Esophagus squamous epithelium (tissue), 4 donors: ENCODE measurements at regions not wholly inside any gene's neighbourhood (a gene's known extent, or its start where the extent isn't known, plus 50 kb on each side); places are given as distances from the start of the nearest gene placed in this dataset.

Experiments used
- POLR2A ChIP-seq, 4 donors: fragments of 450-650 bp; IDR thresholded peaks; one replicate each; pipeline ENCODE4 v1.6.1; 2017; ENCODE audit warnings: antibody characterized with exemption in 4 of 4, mild to moderate bottlenecking in 4 of 4, moderate library complexity in 3 of 4
- TF ChIP-seq, protein P1 (sequence below), 6 experiments: fragments of 450-650 bp in 4 of 6; fragments of 200-600 bp in 2 of 6; sonication (generic) in 2 of 6; IDR thresholded peaks; one replicate each; pipeline ENCODE4 v1.5.1; 2016 to 2019; ENCODE audit warnings: antibody characterized with exemption in 6 of 6, mild to moderate bottlenecking in 4 of 6, moderate library complexity in 4 of 6

- TF ChIP-seq, protein P1, sequence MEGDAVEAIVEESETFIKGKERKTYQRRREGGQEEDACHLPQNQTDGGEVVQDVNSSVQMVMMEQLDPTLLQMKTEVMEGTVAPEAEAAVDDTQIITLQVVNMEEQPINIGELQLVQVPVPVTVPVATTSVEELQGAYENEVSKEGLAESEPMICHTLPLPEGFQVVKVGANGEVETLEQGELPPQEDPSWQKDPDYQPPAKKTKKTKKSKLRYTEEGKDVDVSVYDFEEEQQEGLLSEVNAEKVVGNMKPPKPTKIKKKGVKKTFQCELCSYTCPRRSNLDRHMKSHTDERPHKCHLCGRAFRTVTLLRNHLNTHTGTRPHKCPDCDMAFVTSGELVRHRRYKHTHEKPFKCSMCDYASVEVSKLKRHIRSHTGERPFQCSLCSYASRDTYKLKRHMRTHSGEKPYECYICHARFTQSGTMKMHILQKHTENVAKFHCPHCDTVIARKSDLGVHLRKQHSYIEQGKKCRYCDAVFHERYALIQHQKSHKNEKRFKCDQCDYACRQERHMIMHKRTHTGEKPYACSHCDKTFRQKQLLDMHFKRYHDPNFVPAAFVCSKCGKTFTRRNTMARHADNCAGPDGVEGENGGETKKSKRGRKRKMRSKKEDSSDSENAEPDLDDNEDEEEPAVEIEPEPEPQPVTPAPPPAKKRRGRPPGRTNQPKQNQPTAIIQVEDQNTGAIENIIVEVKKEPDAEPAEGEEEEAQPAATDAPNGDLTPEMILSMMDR (IDR thresholded peaks at IDR 0.05): no peak
- TF ChIP-seq POLR2A (IDR thresholded peaks at IDR 0.05): no peak
Observed at GRCh38 chr12:75890141-75890540, 141.4 kb downstream of the PHLDA1 start.
